Activated CD4-positive, alpha-beta T cell treated with anti-CD3 and anti-CD28 coated beads, Interleukin-2, amount 10 ng/mL, durations not matched to agents 24 days and 14 days (primary cell): ENCODE measurements at regions not wholly inside any gene's neighbourhood (a gene's known extent, or its start where the extent isn't known, plus 50 kb on each side); places are given as distances from the start of the nearest gene placed in this dataset.
"Not testable (repeated sequence)": the region's sequence is repeated elsewhere in the genome, so short reads cannot be mapped to it uniquely, and the experiment has no call there.

Experiments
- DNase-seq: peaks from one replicate; pipeline ENCODE4 v3.0.0; 2022
- H3K27ac Mint-ChIP-seq: one replicate; pipeline ENCODE4 v1.8.0; 2022; ENCODE audit warnings: mild to moderate bottlenecking, mixed read lengths
- H3K27me3 Mint-ChIP-seq: one replicate; pipeline ENCODE4 v1.8.0; 2022; ENCODE audit warnings: mixed read lengths
- H3K36me3 Mint-ChIP-seq: one replicate; pipeline ENCODE4 v1.8.0; 2022; ENCODE audit warnings: low read depth, mild to moderate bottlenecking, mixed read lengths
- H3K4me1 Mint-ChIP-seq: one replicate; pipeline ENCODE4 v1.8.0; 2021; ENCODE audit warnings: mixed read lengths
- H3K4me3 Mint-ChIP-seq: one replicate; pipeline ENCODE4 v1.8.0; 2022; ENCODE audit warnings: mild to moderate bottlenecking, moderate library complexity, mixed read lengths
- H3K9me3 Mint-ChIP-seq: one replicate; pipeline ENCODE4 v1.8.0; 2021; ENCODE audit warnings: mixed read lengths
- intact Hi-C: fragments of 100-400 bp; cut with micrococcal nuclease; formaldehyde crosslinking; loops from one replicate; pipeline ENCODE4 v1.15.1; 2023

GRCh38 chr3:5889374-5889773, 701.9 kb downstream of the EDEM1 start:
- Mint-ChIP-seq H3K4me1 (no peaks in the 10 kb centered on the region), H3K36me3 (no peaks in the 10 kb centered on the region), H3K27me3 (no peaks in the 10 kb centered on the region), H3K9me3 (no peaks in the 10 kb centered on the region), H3K27ac (no peak overlapping the region), H3K4me3 (no peak overlapping the region)
- intact Hi-C loops, result no loop called here
- no peak for DNase-seq

- H3K4me1 Mint-ChIP-seq, result no peaks in the 10 kb centered on the region
- no peak for DNase-seq
- intact Hi-C loops, result no loop called here
- H3K27ac Mint-ChIP-seq, result no peak overlapping the region
- H3K36me3 Mint-ChIP-seq, result no peaks in the 10 kb centered on the region
- H3K9me3 Mint-ChIP-seq, result no peaks in the 10 kb centered on the region
- H3K27me3 Mint-ChIP-seq, result no peaks in the 10 kb centered on the region
- no peak overlapping the region for H3K4me3 Mint-ChIP-seq
Observed at GRCh38 chr3:5891711-5892110, 704.2 kb downstream of the EDEM1 start.

GRCh38 chr3:5898106-5898505, 710.6 kb downstream of the EDEM1 start:
- H3K4me3 Mint-ChIP-seq, result no peak overlapping the region
- DNase-seq, result no peak
- no peaks in the 10 kb centered on the region for H3K27me3 Mint-ChIP-seq
- intact Hi-C loops, result no loop called here
- H3K36me3 Mint-ChIP-seq, result no peaks in the 10 kb centered on the region
- H3K9me3 Mint-ChIP-seq, result no peaks in the 10 kb centered on the region
- H3K4me1 Mint-ChIP-seq, result no peaks in the 10 kb centered on the region
- H3K27ac Mint-ChIP-seq, result no peak overlapping the region

GRCh38 chr3:5899014-5899761, 711.7 kb downstream of the EDEM1 start:
- H3K27ac Mint-ChIP-seq, result no peak overlapping the region
- no peak for DNase-seq
- intact Hi-C loops, result no loop called here
- no peaks in the 10 kb centered on the region for H3K27me3 Mint-ChIP-seq
- H3K4me1 Mint-ChIP-seq, result no peaks in the 10 kb centered on the region
- no peaks in the 10 kb centered on the region for H3K9me3 Mint-ChIP-seq
- no peak overlapping the region for H3K4me3 Mint-ChIP-seq
- no peaks in the 10 kb centered on the region for H3K36me3 Mint-ChIP-seq

GRCh38 chr3:5917932-5918331, 730.4 kb downstream of the EDEM1 start:
- H3K9me3 Mint-ChIP-seq, result peaks cover 13% of the 10 kb centered on the region
- no peaks in the 10 kb centered on the region for H3K4me1 Mint-ChIP-seq
- intact Hi-C loops, result no loop called here
- no peak for DNase-seq
- no peak overlapping the region for H3K27ac Mint-ChIP-seq
- H3K36me3 Mint-ChIP-seq, result no peaks in the 10 kb centered on the region
- no peaks in the 10 kb centered on the region for H3K27me3 Mint-ChIP-seq
- no peak overlapping the region for H3K4me3 Mint-ChIP-seq

GRCh38 chr3:5918626-5919025, 731.1 kb downstream of the EDEM1 start:
- Mint-ChIP-seq H3K27me3 (no peaks in the 10 kb centered on the region), H3K36me3 (no peaks in the 10 kb centered on the region), H3K4me1 (no peaks in the 10 kb centered on the region), H3K9me3 (peaks cover 13% of the 10 kb centered on the region), H3K27ac (no peak overlapping the region), H3K4me3 (no peak overlapping the region)
- intact Hi-C loops, result no loop called here
- no peak for DNase-seq

GRCh38 chr3:5929027-5929426, 741.5 kb downstream of the EDEM1 start:
- DNase-seq, result no peak
- Mint-ChIP-seq H3K4me1 (no peaks in the 10 kb centered on the region), H3K27me3 (no peaks in the 10 kb centered on the region), H3K36me3 (no peaks in the 10 kb centered on the region), H3K4me3 (no peak overlapping the region), H3K27ac (no peak overlapping the region), H3K9me3 (no peaks in the 10 kb centered on the region)
- intact Hi-C loops, result no loop called here

- H3K27ac Mint-ChIP-seq, H3K36me3 Mint-ChIP-seq, H3K9me3 Mint-ChIP-seq: not testable (repeated sequence)
Observed at GRCh38 chr3:5944061-5944460, 756.6 kb downstream of the EDEM1 start.

GRCh38 chr3:5948084-5948483, 760.6 kb downstream of the EDEM1 start:
- Mint-ChIP-seq H3K27me3 (no peaks in the 10 kb centered on the region), H3K4me1 (no peaks in the 10 kb centered on the region), H3K9me3 (peaks cover under 1% of the 10 kb centered on the region), H3K4me3 (no peak overlapping the region), H3K36me3 (no peaks in the 10 kb centered on the region), H3K27ac (no peak overlapping the region)
- no peak for DNase-seq
- intact Hi-C loops, result no loop called here

More at GRCh38 chr3:5944061-5944460, 756.6 kb downstream of the EDEM1 start:
- intact Hi-C loops, H3K4me1 Mint-ChIP-seq, DNase-seq, H3K27me3 Mint-ChIP-seq, H3K4me3 Mint-ChIP-seq: not testable (repeated sequence)

- H3K4me1 Mint-ChIP-seq, result no peaks in the 10 kb centered on the region
- no peaks in the 10 kb centered on the region for H3K27me3 Mint-ChIP-seq
- H3K4me3 Mint-ChIP-seq, result no peak overlapping the region
- intact Hi-C loops, result no loop called here
- no peaks in the 10 kb centered on the region for H3K36me3 Mint-ChIP-seq
- no peak overlapping the region for H3K27ac Mint-ChIP-seq
- DNase-seq, result no peak
- no peaks in the 10 kb centered on the region for H3K9me3 Mint-ChIP-seq
Observed at GRCh38 chr3:5951026-5951425, 763.5 kb downstream of the EDEM1 start.

- Mint-ChIP-seq H3K36me3 (no peaks in the 10 kb centered on the region), H3K4me3 (no peak overlapping the region), H3K4me1 (no peaks in the 10 kb centered on the region), H3K27ac (no peak overlapping the region), H3K27me3 (no peaks in the 10 kb centered on the region), H3K9me3 (peaks cover 7% of the 10 kb centered on the region)
- intact Hi-C loops, result no loop called here
- DNase-seq, result no peak
Observed at GRCh38 chr3:5972586-5972985, 785.1 kb downstream of the EDEM1 start.

GRCh38 chr3:5974630-5975322, 787.3 kb downstream of the EDEM1 start:
- H3K27me3 Mint-ChIP-seq, result no peaks in the 10 kb centered on the region
- H3K4me3 Mint-ChIP-seq, result no peak overlapping the region
- no peaks in the 10 kb centered on the region for H3K4me1 Mint-ChIP-seq
- intact Hi-C loops, result no loop called here
- DNase-seq, result no peak
- no peaks in the 10 kb centered on the region for H3K9me3 Mint-ChIP-seq
- no peaks in the 10 kb centered on the region for H3K36me3 Mint-ChIP-seq
- H3K27ac Mint-ChIP-seq, result no peak overlapping the region

- Mint-ChIP-seq H3K9me3 (peaks cover 9% of the 10 kb centered on the region), H3K4me1 (no peaks in the 10 kb centered on the region), H3K4me3 (no peak overlapping the region), H3K27me3 (no peaks in the 10 kb centered on the region), H3K27ac (no peak overlapping the region), H3K36me3 (no peaks in the 10 kb centered on the region)
- DNase-seq, result no peak
- intact Hi-C loops, result no loop called here
Observed at GRCh38 chr3:5977331-5977730, 789.8 kb downstream of the EDEM1 start.

GRCh38 chr3:5980475-5980874, 793.0 kb downstream of the EDEM1 start:
- H3K36me3 Mint-ChIP-seq, result no peaks in the 10 kb centered on the region
- no peaks in the 10 kb centered on the region for H3K4me1 Mint-ChIP-seq
- intact Hi-C loops, result no loop called here
- no peak for DNase-seq
- no peak overlapping the region for H3K4me3 Mint-ChIP-seq
- peaks cover 9% of the 10 kb centered on the region for H3K9me3 Mint-ChIP-seq
- H3K27me3 Mint-ChIP-seq, result no peaks in the 10 kb centered on the region
- H3K27ac Mint-ChIP-seq, result no peak overlapping the region

GRCh38 chr3:5994651-5995050, 807.1 kb downstream of the EDEM1 start:
- Mint-ChIP-seq H3K4me1 (no peaks in the 10 kb centered on the region), H3K27ac (no peak overlapping the region), H3K4me3 (no peak overlapping the region), H3K9me3 (peaks cover 3% of the 10 kb centered on the region), H3K27me3 (no peaks in the 10 kb centered on the region), H3K36me3 (no peaks in the 10 kb centered on the region)
- no peak for DNase-seq
- intact Hi-C loops, result no loop called here
